ENCODE measurements at regions not wholly inside any gene's neighbourhood (a gene's known extent, or its start where the extent isn't known, plus 50 kb on each side); places are given as distances from the start of the nearest gene placed in this dataset.
A peak's percentile ranks its signal among the peaks of the same experiment; 100 is the strongest.

DNA sequence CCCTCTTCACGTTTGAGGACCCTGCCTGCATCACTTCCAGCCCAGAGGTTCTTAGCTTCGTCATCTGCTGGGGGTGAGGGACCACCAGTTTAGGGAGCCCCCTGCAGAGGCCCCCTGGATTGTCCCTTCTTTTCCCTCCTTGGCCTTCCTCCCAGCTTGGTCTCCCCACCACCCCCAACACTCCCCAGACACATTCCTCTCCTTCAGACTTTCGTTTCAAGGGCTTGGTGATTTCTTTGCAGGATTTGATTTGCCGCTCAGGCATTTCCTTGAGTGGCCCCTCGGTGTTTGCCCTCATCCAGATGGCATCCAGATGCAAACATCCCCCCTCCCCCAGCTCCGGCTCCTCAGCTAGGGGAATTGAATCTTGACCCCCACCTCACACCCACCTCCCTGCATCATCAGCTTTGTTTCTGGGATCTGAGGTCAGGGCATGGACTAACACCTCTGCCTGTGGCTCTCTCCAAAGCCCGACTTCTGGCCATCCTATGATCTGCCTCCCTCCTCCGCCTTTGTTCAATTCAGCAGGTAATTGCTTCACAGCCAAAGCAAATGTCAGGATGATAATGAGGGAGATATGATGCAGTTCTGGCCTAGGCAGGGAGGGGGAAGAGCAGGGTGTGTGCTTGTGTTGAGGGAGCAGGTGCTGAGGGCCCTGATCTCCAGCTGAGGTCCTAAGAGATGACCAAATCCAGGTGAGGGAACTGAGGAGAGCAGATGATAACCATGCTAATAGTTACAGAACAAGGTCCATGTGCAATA is 141.5 kb downstream of the VEGFA start (continued):
- TF ChIP-seq, protein P1, sequence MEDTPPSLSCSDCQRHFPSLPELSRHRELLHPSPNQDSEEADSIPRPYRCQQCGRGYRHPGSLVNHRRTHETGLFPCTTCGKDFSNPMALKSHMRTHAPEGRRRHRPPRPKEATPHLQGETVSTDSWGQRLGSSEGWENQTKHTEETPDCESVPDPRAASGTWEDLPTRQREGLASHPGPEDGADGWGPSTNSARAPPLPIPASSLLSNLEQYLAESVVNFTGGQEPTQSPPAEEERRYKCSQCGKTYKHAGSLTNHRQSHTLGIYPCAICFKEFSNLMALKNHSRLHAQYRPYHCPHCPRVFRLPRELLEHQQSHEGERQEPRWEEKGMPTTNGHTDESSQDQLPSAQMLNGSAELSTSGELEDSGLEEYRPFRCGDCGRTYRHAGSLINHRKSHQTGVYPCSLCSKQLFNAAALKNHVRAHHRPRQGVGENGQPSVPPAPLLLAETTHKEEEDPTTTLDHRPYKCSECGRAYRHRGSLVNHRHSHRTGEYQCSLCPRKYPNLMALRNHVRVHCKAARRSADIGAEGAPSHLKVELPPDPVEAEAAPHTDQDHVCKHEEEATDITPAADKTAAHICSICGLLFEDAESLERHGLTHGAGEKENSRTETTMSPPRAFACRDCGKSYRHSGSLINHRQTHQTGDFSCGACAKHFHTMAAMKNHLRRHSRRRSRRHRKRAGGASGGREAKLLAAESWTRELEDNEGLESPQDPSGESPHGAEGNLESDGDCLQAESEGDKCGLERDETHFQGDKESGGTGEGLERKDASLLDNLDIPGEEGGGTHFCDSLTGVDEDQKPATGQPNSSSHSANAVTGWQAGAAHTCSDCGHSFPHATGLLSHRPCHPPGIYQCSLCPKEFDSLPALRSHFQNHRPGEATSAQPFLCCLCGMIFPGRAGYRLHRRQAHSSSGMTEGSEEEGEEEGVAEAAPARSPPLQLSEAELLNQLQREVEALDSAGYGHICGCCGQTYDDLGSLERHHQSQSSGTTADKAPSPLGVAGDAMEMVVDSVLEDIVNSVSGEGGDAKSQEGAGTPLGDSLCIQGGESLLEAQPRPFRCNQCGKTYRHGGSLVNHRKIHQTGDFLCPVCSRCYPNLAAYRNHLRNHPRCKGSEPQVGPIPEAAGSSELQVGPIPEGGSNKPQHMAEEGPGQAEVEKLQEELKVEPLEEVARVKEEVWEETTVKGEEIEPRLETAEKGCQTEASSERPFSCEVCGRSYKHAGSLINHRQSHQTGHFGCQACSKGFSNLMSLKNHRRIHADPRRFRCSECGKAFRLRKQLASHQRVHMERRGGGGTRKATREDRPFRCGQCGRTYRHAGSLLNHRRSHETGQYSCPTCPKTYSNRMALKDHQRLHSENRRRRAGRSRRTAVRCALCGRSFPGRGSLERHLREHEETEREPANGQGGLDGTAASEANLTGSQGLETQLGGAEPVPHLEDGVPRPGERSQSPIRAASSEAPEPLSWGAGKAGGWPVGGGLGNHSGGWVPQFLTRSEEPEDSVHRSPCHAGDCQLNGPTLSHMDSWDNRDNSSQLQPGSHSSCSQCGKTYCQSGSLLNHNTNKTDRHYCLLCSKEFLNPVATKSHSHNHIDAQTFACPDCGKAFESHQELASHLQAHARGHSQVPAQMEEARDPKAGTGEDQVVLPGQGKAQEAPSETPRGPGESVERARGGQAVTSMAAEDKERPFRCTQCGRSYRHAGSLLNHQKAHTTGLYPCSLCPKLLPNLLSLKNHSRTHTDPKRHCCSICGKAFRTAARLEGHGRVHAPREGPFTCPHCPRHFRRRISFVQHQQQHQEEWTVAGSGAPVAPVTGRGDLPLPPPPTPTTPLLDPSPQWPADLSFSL (CRISPR knock-in tag; IDR thresholded peaks at IDR 0.05) = peak; percentile 52; the same call in 1 of the 2 replicates
- 0 out of 2 replicates have a peak, but pooled peaks have one; percentile 15 for TF ChIP-seq ZNF33B (CRISPR knock-in tag; IDR thresholded peaks at IDR 0.05)
- TF ChIP-seq POLR2AphosphoS5 (IDR thresholded peaks at IDR 0.05; ENCODE audit: low read depth, low read length) = 0 out of 2 replicates have a peak, but pooled peaks have one; percentile 26
- no peak for TF ChIP-seq SMAD9 (CRISPR knock-in tag; IDR thresholded peaks at IDR 0.05)
- TF ChIP-seq TSC22D2 (CRISPR knock-in tag; IDR thresholded peaks at IDR 0.05; ENCODE audit: borderline replicate concordance) = 0 out of 2 replicates have a peak, but pooled peaks have one; percentile 13
- no peak for TF ChIP-seq GATAD1 (CRISPR knock-in tag; IDR thresholded peaks at IDR 0.05)
- TF ChIP-seq FOXA3 (CRISPR knock-in tag; IDR thresholded peaks at IDR 0.05) = peak; percentile 37; the same call in 1 of the 2 replicates
- TF ChIP-seq, protein P2, sequence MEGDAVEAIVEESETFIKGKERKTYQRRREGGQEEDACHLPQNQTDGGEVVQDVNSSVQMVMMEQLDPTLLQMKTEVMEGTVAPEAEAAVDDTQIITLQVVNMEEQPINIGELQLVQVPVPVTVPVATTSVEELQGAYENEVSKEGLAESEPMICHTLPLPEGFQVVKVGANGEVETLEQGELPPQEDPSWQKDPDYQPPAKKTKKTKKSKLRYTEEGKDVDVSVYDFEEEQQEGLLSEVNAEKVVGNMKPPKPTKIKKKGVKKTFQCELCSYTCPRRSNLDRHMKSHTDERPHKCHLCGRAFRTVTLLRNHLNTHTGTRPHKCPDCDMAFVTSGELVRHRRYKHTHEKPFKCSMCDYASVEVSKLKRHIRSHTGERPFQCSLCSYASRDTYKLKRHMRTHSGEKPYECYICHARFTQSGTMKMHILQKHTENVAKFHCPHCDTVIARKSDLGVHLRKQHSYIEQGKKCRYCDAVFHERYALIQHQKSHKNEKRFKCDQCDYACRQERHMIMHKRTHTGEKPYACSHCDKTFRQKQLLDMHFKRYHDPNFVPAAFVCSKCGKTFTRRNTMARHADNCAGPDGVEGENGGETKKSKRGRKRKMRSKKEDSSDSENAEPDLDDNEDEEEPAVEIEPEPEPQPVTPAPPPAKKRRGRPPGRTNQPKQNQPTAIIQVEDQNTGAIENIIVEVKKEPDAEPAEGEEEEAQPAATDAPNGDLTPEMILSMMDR (CRISPR knock-in tag; IDR thresholded peaks at IDR 0.05) = 0 out of 2 replicates have a peak, but pooled peaks have one; percentile 4
- TF ChIP-seq FOXA1 (IDR thresholded peaks at IDR 0.05) = no peak
- peak; percentile 31; the same call in 1 of the 2 replicates for TF ChIP-seq FOXA1 (CRISPR knock-in tag; IDR thresholded peaks at IDR 0.05)
- TF ChIP-seq, protein P3, sequence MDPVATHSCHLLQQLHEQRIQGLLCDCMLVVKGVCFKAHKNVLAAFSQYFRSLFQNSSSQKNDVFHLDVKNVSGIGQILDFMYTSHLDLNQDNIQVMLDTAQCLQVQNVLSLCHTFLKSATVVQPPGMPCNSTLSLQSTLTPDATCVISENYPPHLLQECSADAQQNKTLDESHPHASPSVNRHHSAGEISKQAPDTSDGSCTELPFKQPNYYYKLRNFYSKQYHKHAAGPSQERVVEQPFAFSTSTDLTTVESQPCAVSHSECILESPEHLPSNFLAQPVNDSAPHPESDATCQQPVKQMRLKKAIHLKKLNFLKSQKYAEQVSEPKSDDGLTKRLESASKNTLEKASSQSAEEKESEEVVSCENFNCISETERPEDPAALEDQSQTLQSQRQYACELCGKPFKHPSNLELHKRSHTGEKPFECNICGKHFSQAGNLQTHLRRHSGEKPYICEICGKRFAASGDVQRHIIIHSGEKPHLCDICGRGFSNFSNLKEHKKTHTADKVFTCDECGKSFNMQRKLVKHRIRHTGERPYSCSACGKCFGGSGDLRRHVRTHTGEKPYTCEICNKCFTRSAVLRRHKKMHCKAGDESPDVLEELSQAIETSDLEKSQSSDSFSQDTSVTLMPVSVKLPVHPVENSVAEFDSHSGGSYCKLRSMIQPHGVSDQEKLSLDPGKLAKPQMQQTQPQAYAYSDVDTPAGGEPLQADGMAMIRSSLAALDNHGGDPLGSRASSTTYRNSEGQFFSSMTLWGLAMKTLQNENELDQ (CRISPR knock-in tag; IDR thresholded peaks at IDR 0.05; ENCODE audit: borderline replicate concordance) = peak; percentile 35; the same call in 1 of the 2 replicates
- no peak for TF ChIP-seq PLRG1 (conservative IDR thresholded peaks at IDR 0.05)
- TF ChIP-seq HNF4A (CRISPR knock-in tag; IDR thresholded peaks at IDR 0.05) = peak; percentile 59
- TF ChIP-seq SOX13 (IDR thresholded peaks at IDR 0.05) = no peak
- peak in 1 of 2 experiments; percentile 29; a peak in 2 of 4 replicates for TF ChIP-seq SOX13 (CRISPR knock-in tag; conservative IDR thresholded peaks at IDR 0.05 in 1 of 2, IDR thresholded peaks at IDR 0.05 in 1 of 2)
- no peak for TF ChIP-seq FOXM1 (CRISPR knock-in tag; IDR thresholded peaks at IDR 0.05)
- TF ChIP-seq, protein P4, sequence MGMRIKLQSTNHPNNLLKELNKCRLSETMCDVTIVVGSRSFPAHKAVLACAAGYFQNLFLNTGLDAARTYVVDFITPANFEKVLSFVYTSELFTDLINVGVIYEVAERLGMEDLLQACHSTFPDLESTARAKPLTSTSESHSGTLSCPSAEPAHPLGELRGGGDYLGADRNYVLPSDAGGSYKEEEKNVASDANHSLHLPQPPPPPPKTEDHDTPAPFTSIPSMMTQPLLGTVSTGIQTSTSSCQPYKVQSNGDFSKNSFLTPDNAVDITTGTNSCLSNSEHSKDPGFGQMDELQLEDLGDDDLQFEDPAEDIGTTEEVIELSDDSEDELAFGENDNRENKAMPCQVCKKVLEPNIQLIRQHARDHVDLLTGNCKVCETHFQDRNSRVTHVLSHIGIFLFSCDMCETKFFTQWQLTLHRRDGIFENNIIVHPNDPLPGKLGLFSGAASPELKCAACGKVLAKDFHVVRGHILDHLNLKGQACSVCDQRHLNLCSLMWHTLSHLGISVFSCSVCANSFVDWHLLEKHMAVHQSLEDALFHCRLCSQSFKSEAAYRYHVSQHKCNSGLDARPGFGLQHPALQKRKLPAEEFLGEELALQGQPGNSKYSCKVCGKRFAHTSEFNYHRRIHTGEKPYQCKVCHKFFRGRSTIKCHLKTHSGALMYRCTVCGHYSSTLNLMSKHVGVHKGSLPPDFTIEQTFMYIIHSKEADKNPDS (CRISPR knock-in tag; IDR thresholded peaks at IDR 0.05) = no peak
